Loucy (cell line): ENCODE measurements at regions not wholly inside any gene's neighbourhood (a gene's known extent, or its start where the extent isn't known, plus 50 kb on each side); places are given as distances from the start of the nearest gene placed in this dataset.
"Not testable (repeated sequence)": the region's sequence is repeated elsewhere in the genome, so short reads cannot be mapped to it uniquely, and the experiment has no call there.

Experiments used
- H2AFZ ChIP-seq: fragments of 200-600 bp; sonication (generic); 2 replicates; pipeline ENCODE4 v1.6.0; 2016; ENCODE audit warnings: antibody characterized with exemption, mild to moderate bottlenecking, low read length, moderate library complexity
- H3F3A ChIP-seq: fragments of 200-600 bp; 2 replicates; pipeline ENCODE4 v1.6.0; 2016; ENCODE audit warnings: antibody characterized with exemption, low read depth, mild to moderate bottlenecking
- H3K27me3 ChIP-seq: fragments of 200-600 bp; sonication (generic); 2 replicates; pipeline ENCODE4 v1.6.1; 2014; ENCODE audit warnings: low read length, mild to moderate bottlenecking; ENCODE audit not compliant: insufficient read depth, poor library complexity, severe bottlenecking
- H3K36me3 ChIP-seq: fragments of 200-600 bp; sonication (generic); 2 replicates; pipeline ENCODE4 v1.6.1; 2016; ENCODE audit warnings: low read length; ENCODE audit not compliant: insufficient read depth
- H3K4me1 ChIP-seq: fragments of 200-600 bp; sonication (generic); 2 replicates; pipeline ENCODE4 v1.5.1; 2014; ENCODE audit warnings: low read length, mild to moderate bottlenecking; ENCODE audit not compliant: insufficient read depth, poor library complexity, severe bottlenecking
- H3K4me2 ChIP-seq: fragments of 200-600 bp; sonication (generic); 2 replicates; pipeline ENCODE4 v1.6.0; 2014; ENCODE audit warnings: antibody characterized with exemption, low read length, low read depth, mild to moderate bottlenecking; ENCODE audit not compliant: poor library complexity, severe bottlenecking
- H3K4me3 ChIP-seq: fragments of 200-600 bp; sonication (generic); 2 replicates; pipeline ENCODE4 v1.5.1; 2014; ENCODE audit warnings: low read length, mild to moderate bottlenecking, mixed read lengths; ENCODE audit not compliant: poor library complexity, severe bottlenecking
- H3K79me2 ChIP-seq: fragments of 200-600 bp; sonication (generic); 2 replicates; pipeline ENCODE4 v1.6.1; 2014; ENCODE audit warnings: low read length; ENCODE audit not compliant: insufficient read depth
- H3K9ac ChIP-seq: fragments of 200-600 bp; sonication (generic); 2 replicates; pipeline ENCODE4 v1.6.0; 2014; ENCODE audit warnings: mild to moderate bottlenecking, low read depth, low read length, moderate library complexity; ENCODE audit not compliant: poor library complexity, severe bottlenecking
- H3K9me2 ChIP-seq: fragments of 200-600 bp; sonication (generic); replicated peaks from 2 replicates; pipeline ENCODE4 v1.6.1; 2016; ENCODE audit warnings: low read depth, low read length, mixed read lengths
- H3K9me3 ChIP-seq: fragments of 200-600 bp; sonication (generic); 2 replicates; pipeline ENCODE4 v1.6.1; 2014; ENCODE audit warnings: mild to moderate bottlenecking, antibody characterized with exemption, low read length, low read depth; ENCODE audit not compliant: insufficient read depth
- H4K20me1 ChIP-seq: fragments of 200-600 bp; sonication (generic); 2 replicates; pipeline ENCODE4 v1.6.0; 2014; ENCODE audit warnings: antibody characterized with exemption, low read length, mild to moderate bottlenecking; ENCODE audit not compliant: insufficient read depth, poor library complexity, severe bottlenecking
- CTCF ChIP-seq: fragments of 200-600 bp; sonication (generic); conservative IDR thresholded peaks from 2 replicates; pipeline ENCODE4 v1.5.1; 2014; ENCODE audit warnings: mild to moderate bottlenecking, antibody characterized with exemption, low read length
- EZH2phosphoT487 ChIP-seq: fragments of 200-600 bp; IDR thresholded peaks from 2 replicates; pipeline ENCODE4 v1.6.1; 2018; ENCODE audit warnings: antibody characterized with exemption, mild to moderate bottlenecking, moderate library complexity, borderline replicate concordance

- Histone ChIP-seq H3K27me3 (no peaks in the 10 kb centered on the region), H3K9ac (no peak overlapping the region), H3K4me3 (no peak overlapping the region), H3K9me3 (no peaks in the 10 kb centered on the region), H3K4me2 (no peak overlapping the region), H3F3A (no peaks in the 10 kb centered on the region), H4K20me1 (no peaks in the 10 kb centered on the region), H3K4me1 (peaks cover 23% of the 10 kb centered on the region), H2AFZ (no peak overlapping the region), H3K36me3 (no peaks in the 10 kb centered on the region), H3K79me2 (no peaks in the 10 kb centered on the region), H3K9me2 (no peaks in the 10 kb centered on the region)
- TF ChIP-seq CTCF, result no peak
- no peak for TF ChIP-seq EZH2phosphoT487
Measured at GRCh38 chr6:100228834-100229441, 234.9 kb upstream of the MCHR2 start.

- Histone ChIP-seq H3K36me3 (no peaks in the 10 kb centered on the region), H3K9me2 (no peaks in the 10 kb centered on the region), H3K4me3 (no peak overlapping the region), H3K4me2 (no peak overlapping the region), H3K79me2 (no peaks in the 10 kb centered on the region), H3K9ac (no peak overlapping the region), H4K20me1 (no peaks in the 10 kb centered on the region), H3K27me3 (no peaks in the 10 kb centered on the region), H3F3A (no peaks in the 10 kb centered on the region), H2AFZ (no peak overlapping the region), H3K9me3 (no peaks in the 10 kb centered on the region), H3K4me1 (peaks cover 23% of the 10 kb centered on the region)
- TF ChIP-seq EZH2phosphoT487 (no peak), CTCF (no peak)
Measured at GRCh38 chr6:100228437-100228833, 234.4 kb upstream of the MCHR2 start.

- no peak overlapping the region for H2AFZ ChIP-seq
- H3K4me3 ChIP-seq, result no peak overlapping the region
- H3K9ac ChIP-seq, result no peak overlapping the region
- no peak overlapping the region for H3K4me2 ChIP-seq
- no peaks in the 10 kb centered on the region for H3K27me3 ChIP-seq
- H3F3A ChIP-seq, result no peaks in the 10 kb centered on the region
- H3K79me2 ChIP-seq, result no peaks in the 10 kb centered on the region
- H4K20me1 ChIP-seq, result no peaks in the 10 kb centered on the region
- peaks cover 23% of the 10 kb centered on the region for H3K4me1 ChIP-seq
- no peaks in the 10 kb centered on the region for H3K36me3 ChIP-seq
- no peaks in the 10 kb centered on the region for H3K9me2 ChIP-seq
- TF ChIP-seq CTCF, result no peak
- TF ChIP-seq EZH2phosphoT487, result no peak
- no peaks in the 10 kb centered on the region for H3K9me3 ChIP-seq
Measured at GRCh38 chr6:100226811-100227210, 232.8 kb upstream of the MCHR2 start.

GRCh38 chr6:100223952-100224351, 229.9 kb upstream of the MCHR2 start:
- not testable (repeated sequence) for H2AFZ ChIP-seq, H3K36me3 ChIP-seq, H3K9me2 ChIP-seq, H3K9me3 ChIP-seq, H3K9ac ChIP-seq, H3K4me3 ChIP-seq, H3K27me3 ChIP-seq, H3K4me2 ChIP-seq, H3F3A ChIP-seq, H4K20me1 ChIP-seq, H3K79me2 ChIP-seq
- peaks cover 15% of the 10 kb centered on the region for H3K4me1 ChIP-seq
